Fibroblast of the aortic adventitia (primary cell): ENCODE measurements at regions not wholly inside any gene's neighbourhood (a gene's known extent, or its start where the extent isn't known, plus 50 kb on each side); places are given as distances from the start of the nearest gene placed in this dataset.

Experiments
- DNase-seq: peaks from one replicate; pipeline ENCODE4 v3.0.0-alpha.2; 2010; ENCODE audit warnings: low read depth
- H3K4me3 ChIP-seq: 2 replicates; pipeline ENCODE4 v1.5.1; 2011; ENCODE audit warnings: low read depth, mild to moderate bottlenecking, control low read depth, low read length, moderate library complexity
- CTCF ChIP-seq: IDR thresholded peaks from 2 replicates; pipeline ENCODE4 v1.5.1; 2011; ENCODE audit warnings: mild to moderate bottlenecking, low read length, control low read depth, inconsistent platforms; ENCODE audit not compliant: insufficient read depth

DNA sequence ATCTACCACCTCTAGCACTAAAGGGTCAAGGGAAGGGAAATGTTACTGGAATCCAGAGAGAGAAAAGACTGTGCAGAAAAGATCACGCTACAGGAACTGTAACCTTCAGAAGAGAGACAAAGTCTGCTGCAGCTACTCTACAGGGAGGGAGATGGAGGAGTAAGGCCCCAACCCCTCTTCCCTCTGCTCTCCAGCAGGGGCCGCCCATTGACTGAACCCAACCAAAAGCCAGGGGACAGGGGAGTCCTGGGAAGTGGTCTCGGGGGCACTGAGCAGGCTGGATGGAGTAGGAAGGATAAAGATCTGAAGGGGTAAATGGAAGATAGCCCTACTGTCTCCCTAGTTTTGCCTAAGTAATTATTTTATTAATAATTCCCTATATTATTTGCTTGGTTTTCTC is 72.8 kb upstream of the NR5A2 start:
- peak; percentile 33 for TF ChIP-seq CTCF
- H3K4me3 ChIP-seq: no peak overlapping the region
- no peak for DNase-seq

- H3K4me3 ChIP-seq: no peak overlapping the region
- no peak for DNase-seq
- TF ChIP-seq CTCF: no peak
Measured at GRCh38 chr1:199955235-199955634, 72.3 kb upstream of the NR5A2 start.

DNA sequence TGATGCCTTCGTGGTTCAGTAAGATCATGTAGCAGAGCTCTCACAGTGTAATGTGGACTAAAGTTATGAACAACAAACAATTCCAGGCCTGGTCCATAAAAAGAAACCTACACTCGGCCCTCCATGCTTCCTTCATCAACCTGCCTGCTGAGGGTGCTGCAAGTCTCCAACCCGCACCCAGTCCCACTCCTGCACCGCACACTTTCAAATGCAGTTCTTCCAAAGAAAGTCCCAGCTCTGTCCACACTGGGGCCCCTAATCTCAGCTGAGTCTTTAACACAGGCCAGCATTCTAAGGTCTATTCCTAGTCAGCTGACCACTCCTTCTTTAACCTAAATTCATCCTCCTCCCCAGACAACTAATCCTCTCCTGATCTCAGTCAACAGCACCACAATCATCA is 71.5 kb upstream of the NR5A2 start:
- TF ChIP-seq CTCF: no peak
- no peak overlapping the region for H3K4me3 ChIP-seq

DNA sequence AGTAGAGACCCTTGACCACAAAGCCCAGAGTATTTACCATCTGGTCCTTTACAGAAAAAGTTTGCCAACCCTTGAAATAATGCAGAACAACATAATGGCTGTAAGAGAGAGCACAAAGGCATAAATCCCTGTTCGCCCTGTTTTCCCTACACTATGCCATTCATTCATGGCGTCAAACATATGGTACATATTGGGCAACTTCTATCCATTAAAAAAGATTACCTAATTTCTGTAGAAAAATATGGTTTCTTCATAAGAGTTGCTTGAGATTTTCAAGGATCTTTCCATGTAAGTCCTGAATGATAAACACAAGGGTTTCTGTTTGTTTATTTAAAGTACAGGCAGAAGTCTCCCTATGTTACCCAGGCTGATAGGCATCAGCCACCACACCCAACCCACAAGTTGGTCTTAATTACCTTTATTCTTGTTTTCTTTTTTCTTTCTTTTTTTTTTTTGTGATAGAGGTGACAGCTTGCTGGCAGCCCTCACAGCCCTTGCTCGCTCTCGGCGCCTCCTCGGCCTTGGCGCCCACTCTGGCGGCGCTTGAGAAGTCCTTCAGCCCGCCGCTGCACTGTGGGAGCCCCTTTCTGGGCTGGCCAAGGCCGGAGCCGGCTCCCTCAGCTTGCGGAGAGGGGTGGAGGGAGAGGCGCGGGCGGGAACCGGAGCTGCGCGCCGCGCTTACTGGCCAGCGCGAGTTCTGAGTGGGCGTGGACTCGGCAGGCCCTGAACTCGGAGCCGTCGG is 68.3 kb upstream of the NR5A2 start:
- no peak for DNase-seq
- TF ChIP-seq CTCF: no peak
- H3K4me3 ChIP-seq: no peak overlapping the region

More for the DNA sequence above, 71.5 kb upstream of the NR5A2 start:
- no peak for DNase-seq

DNA sequence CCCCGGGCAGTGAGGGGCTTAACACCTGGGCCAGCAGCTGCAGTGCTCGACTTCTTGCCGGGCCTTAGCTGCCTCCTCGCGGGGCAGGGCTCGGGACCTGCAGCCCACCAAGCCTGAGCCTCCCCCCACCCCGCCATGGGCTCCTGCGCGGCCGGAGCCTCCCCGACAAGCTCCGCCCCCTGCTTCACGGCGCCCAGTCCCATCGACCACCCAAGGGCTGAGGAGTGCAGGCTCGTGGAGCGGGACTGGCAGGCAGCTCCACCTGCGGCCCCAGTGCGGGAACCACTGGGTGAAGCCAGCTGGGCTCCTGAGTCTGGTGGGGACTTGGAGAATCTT is 67.8 kb upstream of the NR5A2 start:
- no peak for DNase-seq
- TF ChIP-seq CTCF: no peak
- H3K4me3 ChIP-seq: no peak overlapping the region

DNA sequence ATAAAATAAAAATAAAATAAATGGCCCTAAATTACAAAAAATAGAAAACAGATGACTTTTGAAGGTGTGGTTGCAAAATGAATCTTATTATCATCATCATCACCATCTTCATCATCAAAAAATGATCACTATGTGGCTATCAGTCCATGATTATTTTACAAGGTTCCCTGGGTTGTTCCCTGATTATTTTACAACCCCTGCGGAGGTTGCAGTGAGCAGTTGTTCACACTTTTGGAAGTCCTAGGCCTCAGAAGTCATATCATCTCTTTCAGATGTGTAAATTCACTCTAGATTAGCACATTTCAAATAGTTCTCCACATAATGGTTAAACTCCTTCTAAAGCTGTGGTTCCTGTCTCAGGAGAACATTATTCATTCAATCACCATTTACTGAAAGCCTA is 57.4 kb upstream of the NR5A2 start:
- DNase-seq: no peak
- TF ChIP-seq CTCF: no peak
- no peak overlapping the region for H3K4me3 ChIP-seq
